A549 (cell line): ENCODE measurements at regions not wholly inside any gene's neighbourhood (a gene's known extent, or its start where the extent isn't known, plus 50 kb on each side); places are given as distances from the start of the nearest gene placed in this dataset.

Experiments
- ATAC-seq, 2 experiments: fragments of 200-7000 bp in 1 of 2; fragments of >200 bp in 1 of 2; cut with Nextera tagmentation in 1 of 2; cut with Tn5 transposase in 1 of 2; 3 replicates each; pipeline versions ENCODE4 v1.8.0 to v1.9.1; 2018 to 2020; ENCODE audit warnings: mild to moderate bottlenecking in 1 of 2, moderate library complexity in 1 of 2
- CTCF ChIA-PET: fragments of 300-600 bp; sonication (Branson Sonifier 250); formaldehyde crosslinking; extraction: SDS; loops from one replicate; lab custom pipeline; 2021; ENCODE audit warnings: antibody characterized with exemption, inconsistent platforms; lab: Yijun Ruan, JAX
- POLR2A ChIA-PET: fragments of 350-600 bp; formaldehyde crosslinking; extraction: SDS; loops from one replicate; lab custom pipeline; 2021; ENCODE audit warnings: antibody characterized with exemption, inconsistent platforms; lab: Yijun Ruan, JAX
- DNase-seq, 2 experiments: peaks; one replicate each; pipeline versions ENCODE4 v3.0.0 to v3.0.0-alpha.2; 2011 to 2016; ENCODE audit warnings: low read depth in 1 of 2, low spot score in 1 of 2
- FAIRE-seq: peaks from 2 replicates; lab custom pipeline; 2011; peaks lifted over from hg19 to GRCh38; lab: Jason Lieb, UNC
- H3K27ac ChIP-seq, 2 experiments: fragments of >200 bp; sonication (Bioruptor Twin); formaldehyde crosslinking; 3 replicates each; pipeline ENCODE4 v1.5.1; 2016 to 2017
- H3K4me1 ChIP-seq: fragments of >200 bp; sonication (Bioruptor Twin); formaldehyde crosslinking; 3 replicates; pipeline ENCODE4 v1.6.1; 2016
- H3K4me2 ChIP-seq: fragments of >200 bp; sonication (Bioruptor Twin); formaldehyde crosslinking; 3 replicates; pipeline ENCODE4 v1.6.1; 2016
- H3K4me3 ChIP-seq: fragments of >200 bp; sonication (Bioruptor Twin); formaldehyde crosslinking; 3 replicates; pipeline ENCODE4 v1.5.1; 2016
- H3K9me3 ChIP-seq: fragments of >200 bp; sonication (Bioruptor Twin); formaldehyde crosslinking; 3 replicates; pipeline ENCODE4 v1.6.1; 2016
- BCL3 ChIP-seq: fragments of >200 bp; sonication (Bioruptor Twin); formaldehyde crosslinking; IDR thresholded peaks from 3 replicates; pipeline ENCODE4 v1.6.1; 2016
- CEBPB ChIP-seq, 2 experiments: fragments of >200 bp in 1 of 2; sonication (Bioruptor Twin) in 1 of 2; formaldehyde crosslinking in 1 of 2; IDR thresholded peaks; 2 replicates each; pipeline ENCODE4 v1.6.1; 2012 to 2016
- E2F6 ChIP-seq: IDR thresholded peaks from 2 replicates; pipeline ENCODE4 v1.6.1; 2012; ENCODE audit warnings: low read depth, borderline replicate concordance
- FOSB ChIP-seq: fragments of 250-450 bp; sonication (Bioruptor Pico); IDR thresholded peaks from 2 replicates; pipeline ENCODE4 v1.5.0; 2020; ENCODE audit warnings: mild to moderate bottlenecking, moderate library complexity
- FOSL2 ChIP-seq, 2 experiments: fragments of 450-650 bp in 1 of 2; fragments of >200 bp in 1 of 2; sonication (Bioruptor Twin) in 1 of 2; formaldehyde crosslinking; IDR thresholded peaks; 2 replicates each; pipeline versions ENCODE4 v1.5.0 to v1.6.1; 2016 to 2020; ENCODE audit warnings: mild to moderate bottlenecking in 1 of 2, moderate library complexity in 1 of 2
- FOXS1 ChIP-seq: fragments of 250-450 bp; sonication (Bioruptor Pico); IDR thresholded peaks from 2 replicates; pipeline ENCODE4 v1.5.0; 2020; ENCODE audit warnings: mild to moderate bottlenecking, moderate library complexity
- GATA3 ChIP-seq: IDR thresholded peaks from 2 replicates; pipeline ENCODE4 v1.6.1; 2012; ENCODE audit warnings: borderline replicate concordance
- HES2 ChIP-seq: fragments of >200 bp; sonication (Bioruptor Twin); formaldehyde crosslinking; IDR thresholded peaks from 2 replicates; pipeline ENCODE4 v1.6.1; 2016
- HEYL ChIP-seq: fragments of 250-450 bp; sonication (Bioruptor Pico); IDR thresholded peaks from 2 replicates; pipeline ENCODE4 v1.8.0; 2021; ENCODE audit warnings: mild to moderate bottlenecking, moderate library complexity
- HOXA7 ChIP-seq: fragments of 250-450 bp; sonication (Bioruptor Pico); IDR thresholded peaks from 2 replicates; pipeline ENCODE4 v1.5.0; 2020; ENCODE audit warnings: mild to moderate bottlenecking, moderate library complexity
- HOXB5 ChIP-seq: fragments of 250-450 bp; sonication (Bioruptor Pico); IDR thresholded peaks from 2 replicates; pipeline ENCODE4 v1.5.0; 2020; ENCODE audit warnings: mild to moderate bottlenecking, moderate library complexity
- MAFK ChIP-seq: fragments of 450-650 bp; IDR thresholded peaks from 2 replicates; pipeline ENCODE4 v1.6.1; 2014; ENCODE audit not compliant: partially characterized antibody
- MAX ChIP-seq: IDR thresholded peaks from 2 replicates; pipeline ENCODE4 v1.6.1; 2012
- MAZ ChIP-seq: fragments of 150-350 bp; IDR thresholded peaks from 2 replicates; pipeline ENCODE4 v1.6.1; 2014; ENCODE audit warnings: antibody characterized with exemption, low read depth, low read length, borderline replicate concordance
- NFE2L2 ChIP-seq: fragments of 150-350 bp; conservative IDR thresholded peaks from 2 replicates; pipeline ENCODE4 v1.6.1; 2014; ENCODE audit warnings: low read length
- NPAS2 ChIP-seq: fragments of 250-450 bp; sonication (Bioruptor Pico); IDR thresholded peaks from 2 replicates; pipeline ENCODE4 v1.8.0; 2022; ENCODE audit warnings: mild to moderate bottlenecking, moderate library complexity, borderline replicate concordance
- PHF8 ChIP-seq: fragments of 200-600 bp; sonication (generic); IDR thresholded peaks from 2 replicates; pipeline ENCODE4 v1.6.1; 2016; ENCODE audit warnings: low read depth, mild to moderate bottlenecking, antibody characterized with exemption, moderate library complexity, borderline replicate concordance
- POLR2A ChIP-seq: IDR thresholded peaks from 2 replicates; pipeline ENCODE4 v1.6.1; 2012; ENCODE audit warnings: mild to moderate bottlenecking, low read length
- RAD21 ChIP-seq, 2 experiments: fragments of >200 bp in 1 of 2; sonication (Bioruptor Twin) in 1 of 2; formaldehyde crosslinking in 1 of 2; IDR thresholded peaks in 1 of 2; conservative IDR thresholded peaks in 1 of 2; 2 replicates in 1 of 2; 3 replicates in 1 of 2; pipeline ENCODE4 v1.6.1; 2012 to 2018; ENCODE audit warnings: inconsistent platforms in 1 of 2
- RARB ChIP-seq: fragments of 250-450 bp; sonication (Bioruptor Pico); IDR thresholded peaks from 2 replicates; pipeline ENCODE4 v1.8.0; 2021; ENCODE audit warnings: mild to moderate bottlenecking, moderate library complexity
- RCOR1 ChIP-seq: fragments of 150-350 bp; IDR thresholded peaks from 2 replicates; pipeline ENCODE4 v1.6.1; 2014; ENCODE audit warnings: antibody characterized with exemption, low read length, low read depth
- TP53 ChIP-seq: fragments of 250-450 bp; sonication (Bioruptor Pico); IDR thresholded peaks from 2 replicates; pipeline ENCODE4 v1.5.0; 2021; ENCODE audit warnings: mild to moderate bottlenecking, moderate library complexity
- ZC3H11A ChIP-seq: fragments of 450-650 bp; IDR thresholded peaks from 2 replicates; pipeline ENCODE4 v1.6.1; 2014; ENCODE audit warnings: antibody characterized with exemption, mild to moderate bottlenecking
- WGBS: methylation state at CpG from one replicate; pipeline ENCODE4 v1.1.6; 2017; ENCODE audit errors: missing lambda C conversion rate; 5-methylcytosine and 5-hydroxymethylcytosine counted together
- TF ChIP-seq, protein P1 (sequence below): fragments of 150-350 bp; IDR thresholded peaks from 2 replicates; pipeline ENCODE4 v1.6.1; 2014; ENCODE audit warnings: low read depth, mild to moderate bottlenecking, low read length
- TF ChIP-seq, protein P2 (sequence below): fragments of 450-650 bp; IDR thresholded peaks from 2 replicates; pipeline ENCODE4 v1.6.1; 2014; ENCODE audit warnings: antibody characterized with exemption

DNA sequence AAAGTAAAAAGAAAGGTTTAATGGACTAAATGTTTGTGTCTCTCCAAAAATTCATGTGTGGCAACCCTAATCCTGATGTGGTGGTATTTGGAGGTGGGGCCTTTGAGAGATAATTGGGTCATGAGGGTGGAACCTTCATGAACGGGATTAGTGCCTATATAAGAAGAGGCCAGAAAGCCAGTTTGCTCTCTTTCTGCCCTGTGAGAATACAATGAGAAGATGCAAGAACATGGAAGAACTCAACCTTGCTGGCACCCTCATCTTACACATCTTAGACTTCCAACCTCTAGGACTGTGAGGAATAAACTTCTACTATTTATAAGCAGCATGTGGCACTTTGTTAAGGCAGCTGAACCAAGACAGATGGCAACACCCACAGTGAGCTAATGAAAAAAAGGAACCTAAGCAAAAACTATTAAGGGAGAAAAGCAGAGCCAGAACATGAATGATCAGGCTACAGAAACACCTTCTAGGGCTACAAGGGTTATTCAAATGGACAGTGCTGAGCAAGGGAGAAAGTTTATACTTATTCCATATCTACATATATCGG, 159.5 kb downstream of the PLK2 start:
- no peak overlapping the region for H3K4me2 ChIP-seq
- WGBS: 89% methylated on average over 2 of the region's 2 CpGs
- DNase-seq (no peak), ATAC-seq (no peak), FAIRE-seq (no peak)
- no peaks in the 10 kb centered on the region for H3K9me3 ChIP-seq
- no peak for TF ChIP-seq MAFK
- TF ChIP-seq FOSL2 (IDR thresholded peaks at IDR 0.05): no peak
- TF ChIP-seq FOSL2 (CRISPR knock-in tag; IDR thresholded peaks at IDR 0.05): no peak
- TF ChIP-seq E2F6: no peak
- no peak for TF ChIP-seq NFE2L2
- no peak for TF ChIP-seq FOSB (CRISPR knock-in tag)
- no peak for TF ChIP-seq TP53 (CRISPR knock-in tag)
- TF ChIP-seq MAZ: no peak
- TF ChIP-seq MAX: no peak
- no peak for TF ChIP-seq HOXA7 (CRISPR knock-in tag)
- TF ChIP-seq ZC3H11A: no peak
- no peak for TF ChIP-seq RAD21 (conservative IDR thresholded peaks at IDR 0.05 in 1 of 2, IDR thresholded peaks at IDR 0.05 in 1 of 2)
- TF ChIP-seq, protein P1, sequence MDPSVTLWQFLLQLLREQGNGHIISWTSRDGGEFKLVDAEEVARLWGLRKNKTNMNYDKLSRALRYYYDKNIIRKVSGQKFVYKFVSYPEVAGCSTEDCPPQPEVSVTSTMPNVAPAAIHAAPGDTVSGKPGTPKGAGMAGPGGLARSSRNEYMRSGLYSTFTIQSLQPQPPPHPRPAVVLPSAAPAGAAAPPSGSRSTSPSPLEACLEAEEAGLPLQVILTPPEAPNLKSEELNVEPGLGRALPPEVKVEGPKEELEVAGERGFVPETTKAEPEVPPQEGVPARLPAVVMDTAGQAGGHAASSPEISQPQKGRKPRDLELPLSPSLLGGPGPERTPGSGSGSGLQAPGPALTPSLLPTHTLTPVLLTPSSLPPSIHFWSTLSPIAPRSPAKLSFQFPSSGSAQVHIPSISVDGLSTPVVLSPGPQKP: no peak
- TF ChIP-seq CEBPB (IDR thresholded peaks at IDR 0.05): no peak
- TF ChIP-seq HES2: no peak
- CTCF ChIA-PET: no interaction called here
- POLR2A ChIA-PET: no interaction called here
- H3K4me3 ChIP-seq: no peak overlapping the region
- H3K27ac ChIP-seq: 0 out of 6 replicates have a peak overlapping the region, but pooled peaks of 1 of the 2 experiments have one; percentile 20
- H3K4me1 ChIP-seq: 0 out of 3 replicates have a peak, but pooled peaks cover 3% of the 10 kb centered on the region

DNA sequence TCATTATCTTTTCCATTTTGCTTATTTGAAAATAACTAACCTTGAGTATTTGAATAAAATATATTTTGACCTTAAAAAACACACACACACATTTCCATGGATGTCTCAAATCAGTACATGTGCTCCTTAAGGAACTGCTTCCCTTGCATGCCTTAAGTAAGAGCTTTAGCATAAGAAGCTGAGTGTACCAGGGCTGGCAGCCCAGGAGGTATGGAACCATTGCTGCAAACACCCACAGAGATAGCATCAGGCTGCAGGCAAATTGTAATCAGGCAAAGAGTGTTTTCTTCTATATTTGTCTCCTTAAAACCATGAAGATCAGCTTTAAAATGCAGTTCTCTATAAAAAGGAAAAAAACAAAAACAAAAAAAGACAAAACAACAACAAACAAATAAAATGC, 160.6 kb downstream of the PLK2 start:
- FAIRE-seq: no peak
- no peaks in the 10 kb centered on the region for H3K9me3 ChIP-seq
- ChIA-PET POLR2A (no interaction called here), CTCF (interaction anchor here (1.8 kb wide), 1 partner anchor 162 kb away, joined by 3 read pairs; no protein-coding TSS in a partner anchor)
- no peak for DNase-seq
- no peak overlapping the region for H3K4me2 ChIP-seq
- ATAC-seq: no peak
- no peak for TF ChIP-seq FOXS1
- no peak for TF ChIP-seq RCOR1
- no peak for TF ChIP-seq E2F6
- TF ChIP-seq MAFK: no peak
- TF ChIP-seq NFE2L2: no peak
- no peak overlapping the region for H3K27ac ChIP-seq
- H3K4me1 ChIP-seq: 0 out of 3 replicates have a peak, but pooled peaks cover 3% of the 10 kb centered on the region
- no peak overlapping the region for H3K4me3 ChIP-seq

- no peak overlapping the region for H3K4me2 ChIP-seq
- no peaks in the 10 kb centered on the region for H3K4me1 ChIP-seq
- ATAC-seq (no peak), FAIRE-seq (peak; percentile 18), DNase-seq (no peak)
- no peak overlapping the region for H3K4me3 ChIP-seq
- no peaks in the 10 kb centered on the region for H3K9me3 ChIP-seq
- 0 out of 6 replicates have a peak overlapping the region, but pooled peaks of 1 of the 2 experiments have one; percentile 20 for H3K27ac ChIP-seq
- WGBS: 30% methylated on average over 1 of the region's 1 CpG
- ChIA-PET POLR2A (no interaction called here), CTCF (no interaction called here)
- no peak for TF ChIP-seq HOXB5 (CRISPR knock-in tag)
- TF ChIP-seq, protein P1: no peak
- no peak for TF ChIP-seq GATA3
- no peak for TF ChIP-seq PHF8
- no peak for TF ChIP-seq HES2
- TF ChIP-seq NPAS2 (CRISPR knock-in tag): no peak
- TF ChIP-seq MAFK: no peak
- TF ChIP-seq BCL3: no peak
- no peak for TF ChIP-seq RARB (CRISPR knock-in tag)
- TF ChIP-seq POLR2A: no peak
- TF ChIP-seq, protein P2, sequence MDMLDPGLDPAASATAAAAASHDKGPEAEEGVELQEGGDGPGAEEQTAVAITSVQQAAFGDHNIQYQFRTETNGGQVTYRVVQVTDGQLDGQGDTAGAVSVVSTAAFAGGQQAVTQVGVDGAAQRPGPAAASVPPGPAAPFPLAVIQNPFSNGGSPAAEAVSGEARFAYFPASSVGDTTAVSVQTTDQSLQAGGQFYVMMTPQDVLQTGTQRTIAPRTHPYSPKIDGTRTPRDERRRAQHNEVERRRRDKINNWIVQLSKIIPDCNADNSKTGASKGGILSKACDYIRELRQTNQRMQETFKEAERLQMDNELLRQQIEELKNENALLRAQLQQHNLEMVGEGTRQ: no peak
- TF ChIP-seq HEYL (CRISPR knock-in tag): no peak
These were observed 165.1 kb downstream of the PLK2 start for GRCh38 chr5:58294598-58295305.
